NOMO-1 (cell line): ENCODE measurements at regions not wholly inside any gene's neighbourhood (a gene's known extent, or its start where the extent isn't known, plus 50 kb on each side); places are given as distances from the start of the nearest gene placed in this dataset.
A peak's percentile ranks its signal among the peaks of the same experiment; 100 is the strongest.

Source experiments
- DNase-seq, 2 experiments: peaks; one replicate each; lab custom pipeline; 2025; ENCODE audit not compliant: unreplicated experiment in 2 of 2; lab: John Stamatoyannopoulos, UW

DNA sequence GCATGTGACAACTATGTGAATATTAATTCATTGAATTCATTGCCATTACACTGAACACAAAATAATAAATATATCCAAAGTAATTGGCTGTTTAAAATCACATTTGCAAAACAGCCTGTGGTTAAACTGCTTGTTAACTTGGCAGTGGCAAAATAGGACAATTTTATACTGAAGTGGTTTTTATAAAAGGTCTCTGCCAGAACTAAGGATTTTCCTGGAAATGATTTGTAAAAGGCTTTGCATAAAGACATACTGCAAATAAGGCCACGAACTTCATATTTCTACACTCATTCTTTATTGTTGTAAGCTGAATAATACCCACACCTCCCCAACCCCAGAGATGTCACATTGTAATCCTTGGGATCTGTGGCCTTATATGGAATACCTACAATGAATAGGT is 370.3 kb upstream of the RGMB start:
- DNase-seq: no peak

DNA sequence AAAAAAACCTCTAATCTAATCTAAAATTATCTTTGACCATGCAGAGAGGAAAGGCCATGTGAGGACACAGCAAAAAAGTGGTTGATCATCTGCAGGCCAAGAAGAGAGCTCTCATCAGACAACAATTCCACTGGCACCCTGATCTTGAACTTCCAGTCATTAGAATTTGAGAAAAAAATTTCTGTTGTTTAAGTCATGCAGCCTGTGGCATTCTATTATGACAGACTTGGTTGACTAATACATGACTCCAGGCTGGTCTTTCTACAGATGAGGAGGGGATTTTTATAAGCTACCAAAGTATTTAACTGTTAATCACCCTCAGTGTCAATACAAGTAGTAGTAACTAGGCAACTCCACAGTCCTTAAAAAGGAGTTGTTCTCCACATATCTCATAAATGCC is 358.5 kb upstream of the RGMB start:
- DNase-seq: no peak

DNA sequence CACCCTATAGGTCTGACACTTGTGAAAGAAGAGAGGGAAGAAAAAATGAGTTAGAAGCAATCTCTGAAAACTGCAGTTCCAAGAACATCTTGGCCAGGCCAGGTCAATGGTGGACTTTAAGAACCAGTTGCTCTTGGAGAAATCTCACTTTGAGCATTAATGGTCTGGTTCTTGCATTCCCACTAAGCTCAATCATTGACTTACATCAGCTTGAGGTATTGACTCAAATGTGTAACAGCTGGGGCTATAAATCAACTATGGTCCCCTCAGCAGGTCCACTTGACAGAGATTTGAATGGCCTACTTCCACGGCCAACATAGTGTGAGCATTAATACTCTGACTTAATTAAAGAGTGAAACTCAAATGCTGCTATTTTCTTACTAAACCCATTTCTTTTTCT is 357.8 kb upstream of the RGMB start:
- no peak for DNase-seq

DNA sequence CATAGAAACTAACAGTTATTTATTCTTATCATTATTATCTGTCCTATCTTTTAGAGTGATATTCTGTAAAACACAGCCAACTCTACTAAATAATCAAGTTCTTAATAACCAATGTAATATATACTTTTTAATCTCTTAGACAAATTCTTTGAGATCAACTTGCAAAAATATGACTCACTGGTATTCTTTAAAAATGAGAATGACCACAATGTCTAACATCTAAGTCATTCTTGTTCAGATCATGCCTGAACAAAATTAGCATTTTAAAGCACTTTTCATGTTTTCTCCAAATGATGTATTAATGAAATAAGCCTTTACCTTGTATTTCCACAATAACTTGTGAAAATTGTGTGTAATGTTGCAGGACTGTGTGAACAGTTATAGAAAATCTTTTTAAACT is 356.9 kb upstream of the RGMB start:
- no peak for DNase-seq

DNA sequence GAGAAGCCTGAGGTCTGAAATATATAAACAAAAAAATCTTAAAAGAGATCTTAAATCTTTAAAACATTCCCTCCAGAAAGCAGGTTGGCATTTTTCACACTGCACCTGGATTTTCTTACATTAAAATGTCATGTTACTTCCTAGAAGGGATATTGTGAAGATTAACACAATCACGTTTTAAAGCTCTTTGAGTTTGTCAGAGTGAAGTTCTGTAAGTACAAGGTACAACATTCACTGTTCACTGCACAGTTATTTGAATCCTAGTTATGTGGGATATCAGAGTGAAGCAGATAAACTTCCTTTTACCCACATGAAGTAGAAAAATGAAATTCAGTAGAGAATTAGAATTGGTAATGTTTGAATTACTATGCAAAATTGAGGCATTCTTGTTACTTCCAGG is 353.6 kb upstream of the RGMB start:
- DNase-seq: no peak

DNA sequence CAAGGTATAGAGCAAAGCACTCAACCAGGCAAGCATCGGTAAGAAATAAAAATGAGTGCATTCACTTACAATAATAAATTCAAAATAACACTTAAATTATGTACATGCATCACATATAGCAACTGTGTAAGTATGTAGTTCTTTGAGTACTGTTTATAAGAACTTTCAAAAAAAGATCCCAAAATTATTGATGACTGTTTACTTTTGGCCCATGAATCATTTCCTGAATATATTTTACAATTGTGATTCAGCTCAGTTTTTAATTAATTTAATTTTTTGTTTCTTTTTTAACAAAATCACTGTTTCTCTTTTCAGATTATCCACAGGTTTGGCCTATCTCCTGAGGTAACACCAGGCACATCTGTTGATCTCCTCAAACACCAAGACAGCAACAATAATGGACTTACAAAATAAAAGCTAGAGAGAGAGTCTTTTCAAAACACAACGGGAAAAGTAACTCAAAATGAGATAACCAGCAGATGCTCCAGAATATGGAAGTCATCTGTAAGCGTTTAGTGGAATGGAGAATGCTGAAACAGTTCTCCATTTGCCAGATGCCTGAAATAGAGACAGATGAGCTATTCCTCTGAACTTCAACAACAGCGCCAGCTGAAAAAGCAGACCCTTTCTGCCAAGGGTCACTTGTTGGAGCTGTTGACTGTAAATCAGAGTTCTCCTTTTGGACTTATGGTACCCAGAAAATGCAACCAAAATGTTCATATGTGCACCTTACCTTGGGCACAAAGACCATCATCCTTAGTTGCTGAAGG is 348.6 kb upstream of the RGMB start:
- DNase-seq: no peak

DNA sequence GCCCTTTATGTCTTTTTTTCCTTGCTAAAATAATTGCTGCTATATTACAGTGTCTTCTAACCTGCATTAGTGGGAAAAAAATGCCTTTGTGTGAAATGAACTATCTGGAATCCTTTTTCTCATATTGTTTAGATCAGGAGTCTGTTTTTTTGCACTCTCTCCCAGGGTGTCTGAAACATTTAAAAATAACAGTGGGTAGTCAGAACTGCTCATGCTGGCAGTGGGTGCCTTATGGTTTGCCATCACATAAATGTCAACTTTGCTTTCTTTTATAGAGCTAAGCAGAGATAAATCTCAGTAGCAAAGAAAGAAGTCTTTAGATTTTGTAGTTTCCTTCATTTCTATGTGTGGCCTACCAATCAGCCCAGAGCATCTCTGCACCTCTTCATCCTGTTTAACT is 347.8 kb upstream of the RGMB start:
- DNase-seq: no peak

DNA sequence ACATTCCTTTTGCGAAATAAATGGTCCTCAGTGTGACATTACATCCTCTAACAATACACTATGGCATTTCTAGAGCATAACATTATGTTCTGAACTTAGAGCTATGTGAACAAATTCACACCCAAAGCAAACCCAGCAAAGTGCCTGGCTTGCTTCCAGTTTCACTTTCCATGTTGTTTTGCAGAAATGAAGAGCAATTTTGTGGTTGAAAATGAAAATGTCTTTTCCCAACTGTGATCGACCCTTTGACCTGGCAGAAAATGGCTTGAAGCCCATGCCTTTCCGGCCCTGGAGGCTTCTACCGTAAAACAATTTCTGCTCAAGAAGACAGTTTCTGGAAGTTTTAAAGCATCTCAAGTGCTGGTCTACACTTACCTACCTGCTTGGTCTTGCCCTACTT is 344.7 kb upstream of the RGMB start:
- DNase-seq: peak; percentile 73 to 87

DNA sequence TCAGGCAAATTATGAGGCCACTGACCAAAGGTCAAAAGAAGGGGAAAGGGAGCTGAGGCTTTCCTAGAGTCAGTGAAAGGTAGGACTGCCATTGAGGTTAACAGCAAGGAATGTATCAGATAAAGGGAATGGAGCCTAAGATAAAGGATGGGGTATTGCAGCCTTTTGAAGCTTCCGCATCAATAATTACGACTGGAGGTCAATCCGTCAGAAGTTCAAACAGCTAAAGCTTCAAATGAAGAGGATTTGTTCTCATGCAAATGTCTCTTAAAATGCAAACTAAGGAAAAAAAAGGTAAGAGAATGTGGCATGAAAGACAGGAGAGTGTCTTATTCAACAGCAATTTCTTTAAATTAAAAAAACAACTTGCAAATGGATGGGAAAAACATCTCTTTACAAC is 341.1 kb upstream of the RGMB start:
- DNase-seq: no peak

DNA sequence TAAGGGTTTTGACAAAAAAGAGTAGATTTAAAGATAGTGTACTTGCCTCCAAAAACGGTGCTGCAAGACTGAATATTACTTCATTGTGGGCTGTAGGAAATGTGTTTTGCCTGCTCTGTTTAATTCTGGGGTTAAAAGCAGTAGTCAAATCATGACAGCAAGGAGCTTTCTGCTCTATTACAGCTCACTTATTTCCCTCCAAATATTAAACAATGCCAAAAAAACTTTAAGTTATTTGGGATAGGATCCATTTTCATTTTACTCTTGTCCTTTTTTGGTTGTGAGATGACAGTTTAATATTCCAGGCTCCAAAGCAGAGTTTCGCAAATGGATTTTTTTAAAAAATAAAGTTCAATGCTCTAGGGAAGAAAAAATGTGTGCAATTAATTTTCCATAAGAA is 340.4 kb upstream of the RGMB start:
- DNase-seq: no peak

DNA sequence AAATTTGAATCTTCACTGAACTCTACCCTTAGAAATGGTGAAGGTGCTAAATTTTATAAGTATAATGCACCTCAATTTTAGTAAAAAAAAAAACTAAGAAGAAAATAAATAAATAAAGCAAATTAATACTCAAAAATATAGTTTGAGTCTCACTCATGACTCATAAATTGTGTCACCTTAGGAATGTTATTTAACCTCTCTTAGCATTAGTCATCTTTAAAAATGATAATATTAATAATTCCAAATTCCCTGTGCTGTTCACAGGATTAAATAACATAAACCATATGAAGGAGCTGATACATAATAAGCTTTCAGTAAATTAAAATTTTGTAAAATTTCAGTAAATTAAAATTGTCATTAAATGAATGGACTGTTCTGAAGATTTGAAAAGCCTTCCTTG is 339.8 kb upstream of the RGMB start:
- DNase-seq: no peak

DNA sequence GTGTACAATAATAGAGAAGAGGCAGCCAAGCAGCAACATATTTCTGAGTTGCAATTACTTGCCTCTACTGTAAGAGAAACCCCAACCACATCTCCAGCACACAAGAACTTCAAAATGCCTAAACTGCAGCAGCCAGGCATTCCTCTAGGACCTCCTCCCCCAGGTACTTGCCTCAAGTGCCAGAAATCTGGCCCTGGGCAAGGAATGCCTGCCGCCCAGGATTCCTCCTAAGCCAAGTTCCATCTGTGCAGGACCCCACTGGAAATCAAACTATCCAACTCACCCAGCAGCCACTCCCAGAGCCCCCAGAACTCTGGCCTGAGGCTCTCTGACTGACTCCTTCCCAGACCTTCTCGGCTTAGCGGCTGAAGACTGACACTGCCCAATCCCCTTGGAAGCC is 336.8 kb upstream of the RGMB start:
- no peak for DNase-seq

DNA sequence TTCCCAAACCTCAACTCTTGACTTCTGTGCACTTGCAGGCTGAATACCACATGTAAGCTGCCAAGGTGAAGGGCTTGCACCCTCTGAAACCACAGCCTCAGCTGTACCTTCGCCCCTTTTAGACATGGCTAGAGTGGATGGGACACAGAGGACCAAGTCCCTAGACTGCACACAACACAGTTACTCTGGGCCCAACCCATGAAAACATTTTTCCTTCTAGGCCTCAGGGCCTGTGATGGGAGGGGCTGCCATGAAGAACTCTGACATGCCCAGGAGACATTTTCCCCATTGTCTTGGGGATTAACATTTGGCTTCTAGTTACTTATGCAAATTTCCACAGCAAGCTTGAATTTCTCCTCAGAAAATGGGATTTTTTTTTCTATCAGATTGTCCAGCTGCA is 331.0 kb upstream of the RGMB start:
- no peak for DNase-seq

DNA sequence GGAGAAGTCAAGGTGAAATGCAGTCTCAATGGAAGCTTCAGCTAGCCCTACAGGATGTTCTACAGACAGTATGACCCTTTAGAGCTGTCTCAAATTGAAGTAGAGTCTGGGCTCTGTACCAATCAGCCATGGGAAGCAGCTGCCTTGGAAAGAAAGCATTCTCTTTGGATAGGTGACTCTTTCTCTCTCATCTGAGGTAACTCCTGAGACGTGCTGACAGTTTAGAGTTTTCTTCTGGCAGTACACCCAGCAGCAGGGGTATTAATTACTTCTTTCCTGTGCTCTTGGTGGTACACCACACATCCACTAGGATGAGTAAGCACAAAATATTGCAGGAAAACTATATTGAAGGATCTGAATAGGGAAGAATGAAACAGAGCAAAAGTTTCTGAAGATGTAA is 329.6 kb upstream of the RGMB start:
- no peak for DNase-seq

DNA sequence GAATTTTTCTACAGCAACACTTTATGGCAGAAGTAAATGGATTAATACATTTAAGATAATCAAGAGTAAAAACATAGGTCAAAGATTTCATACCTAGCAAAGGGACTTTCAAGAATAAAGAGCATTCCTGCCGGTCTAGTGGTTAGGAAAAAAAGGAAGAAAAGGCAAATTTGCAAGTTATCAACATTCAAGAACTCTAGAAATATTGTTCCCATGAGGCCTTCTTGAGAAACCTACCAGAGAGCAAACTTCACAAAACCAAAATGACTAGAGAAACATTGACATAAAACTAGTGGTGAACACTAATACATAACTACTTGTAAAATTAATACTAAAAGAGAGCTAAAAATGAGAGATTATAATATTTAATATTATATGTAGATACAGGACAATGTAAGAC is 320.2 kb upstream of the RGMB start:
- no peak for DNase-seq

DNA sequence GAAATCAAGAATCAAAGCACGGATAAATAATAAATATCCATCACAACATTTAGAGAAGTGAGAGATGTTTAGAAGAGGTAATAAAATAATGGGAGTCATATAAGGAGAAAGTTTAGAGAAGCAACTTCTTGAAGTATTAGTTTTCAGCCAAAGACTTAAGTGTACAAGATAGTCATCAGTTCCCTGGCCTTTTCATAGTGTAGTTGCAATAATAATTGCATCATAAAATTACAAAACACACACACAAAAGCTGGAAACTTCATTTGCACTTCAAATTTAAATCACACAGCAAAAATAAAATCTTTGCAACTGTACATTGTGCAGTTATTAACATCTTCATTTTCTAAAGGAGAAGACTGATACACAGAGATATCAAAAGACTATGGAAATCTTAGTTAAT is 319.1 kb upstream of the RGMB start:
- DNase-seq: no peak

DNA sequence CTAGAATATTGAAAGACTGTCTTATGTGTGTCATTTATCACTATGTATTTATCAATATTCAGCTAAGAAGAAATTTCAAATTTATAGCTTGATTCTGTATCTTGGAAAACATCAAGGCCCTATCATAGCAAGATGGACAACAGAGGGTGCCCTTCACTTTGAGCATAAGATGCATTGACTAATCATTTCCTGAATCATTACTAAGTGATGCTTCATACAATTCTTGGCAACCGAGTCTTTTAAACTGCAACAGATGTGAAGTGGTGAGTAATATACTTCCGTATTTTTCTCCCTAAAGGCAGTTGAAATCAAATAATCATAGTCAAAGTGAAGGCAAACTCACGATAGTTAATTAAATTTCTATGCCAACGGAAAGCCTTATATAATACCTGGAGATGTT is 318.6 kb upstream of the RGMB start:
- peak; percentile 63 to 96 for DNase-seq

DNA sequence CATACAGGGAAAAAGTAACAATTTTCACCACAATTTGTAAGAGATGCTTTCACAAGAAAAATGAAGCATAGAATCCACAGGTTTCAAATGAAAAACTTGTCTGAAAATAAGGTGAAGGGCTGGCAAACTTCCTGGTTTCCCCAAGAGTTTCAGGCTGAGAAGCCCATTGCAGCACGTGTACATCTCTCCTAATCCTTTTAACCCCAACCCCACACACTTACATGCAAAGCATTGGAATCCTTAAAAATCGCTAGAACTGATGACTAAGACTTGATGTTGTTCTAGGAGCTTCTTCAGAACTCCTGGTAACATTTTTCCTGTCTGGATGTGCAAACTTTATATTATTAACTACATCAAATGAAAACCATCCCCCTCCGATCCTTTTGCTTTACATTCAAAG is 317.8 kb upstream of the RGMB start:
- DNase-seq: no peak

DNA sequence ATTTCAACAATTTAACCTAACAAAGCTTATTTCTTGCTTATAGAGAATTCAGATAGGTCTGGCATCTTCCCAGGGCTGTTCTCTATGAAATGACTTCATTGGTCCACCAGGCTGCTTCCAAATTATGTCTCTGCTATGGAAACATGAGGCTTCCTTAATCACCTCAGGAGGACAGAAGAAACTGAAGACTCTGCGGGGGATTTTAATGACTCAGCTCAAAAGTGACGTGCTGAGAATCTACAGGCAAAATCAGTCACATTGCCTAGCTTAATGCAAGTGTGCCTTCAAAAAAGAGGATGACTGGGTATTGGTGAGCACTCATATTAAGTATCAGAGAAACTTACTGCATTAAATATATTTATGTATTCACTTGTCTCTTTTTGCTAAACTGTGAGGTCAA is 315.5 kb upstream of the RGMB start:
- DNase-seq: no peak

DNA sequence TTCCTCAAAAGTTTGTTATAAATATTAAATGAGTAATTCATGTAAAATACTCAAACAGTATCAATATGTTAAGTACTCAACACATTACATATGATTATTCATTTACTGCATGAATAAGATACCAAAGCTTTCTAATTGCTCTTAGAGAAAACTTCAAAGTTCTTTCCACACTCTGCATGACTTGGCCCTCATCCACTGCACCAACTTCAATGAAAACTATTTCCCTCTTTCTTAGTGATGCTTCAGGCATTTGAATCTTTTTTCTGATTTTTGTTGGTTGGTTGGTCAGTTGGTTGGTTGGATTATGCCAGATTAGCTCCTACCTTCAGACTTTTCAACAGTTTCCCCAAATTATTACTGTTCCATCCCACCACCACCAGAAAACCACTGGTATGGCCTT is 314.7 kb upstream of the RGMB start:
- DNase-seq: no peak

DNA sequence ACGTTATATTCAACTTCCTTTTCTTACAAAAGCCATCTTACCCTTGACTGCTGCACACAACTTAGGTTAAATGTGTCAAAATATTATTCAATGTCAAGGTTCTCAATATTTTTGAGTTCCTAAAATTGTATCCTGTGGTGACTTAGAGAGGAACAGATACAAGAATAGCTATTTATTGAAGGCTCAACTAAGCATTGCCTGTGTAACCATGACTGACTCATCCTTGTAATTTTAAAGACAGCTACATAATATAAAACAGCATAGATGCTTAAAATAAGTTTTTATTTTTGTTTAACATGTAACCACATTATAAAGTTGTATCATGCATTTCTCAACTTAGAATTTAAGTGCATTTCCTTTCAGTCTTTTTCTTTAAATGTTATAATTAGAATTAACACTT is 312.9 kb upstream of the RGMB start:
- peak; percentile 43 to 81 for DNase-seq

DNA sequence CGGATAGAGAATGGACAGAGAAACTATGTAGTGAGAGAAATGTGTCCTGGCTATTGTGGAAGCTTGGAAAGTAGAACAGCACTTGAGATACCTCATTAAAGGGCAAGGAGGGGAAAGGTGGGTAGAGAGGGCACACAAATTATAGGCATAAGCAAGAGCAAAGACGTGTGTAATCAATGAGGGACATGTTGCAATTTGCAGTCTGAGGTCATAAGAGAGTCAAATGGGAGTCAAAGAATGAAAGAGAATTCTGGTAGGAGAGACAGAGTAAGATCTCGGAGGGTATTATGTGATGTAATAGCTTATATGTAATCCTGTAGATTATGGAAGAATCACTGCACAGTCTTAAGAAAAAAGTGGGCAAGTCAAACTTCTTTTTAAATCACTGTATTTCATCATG is 312.0 kb upstream of the RGMB start:
- DNase-seq: no peak

DNA sequence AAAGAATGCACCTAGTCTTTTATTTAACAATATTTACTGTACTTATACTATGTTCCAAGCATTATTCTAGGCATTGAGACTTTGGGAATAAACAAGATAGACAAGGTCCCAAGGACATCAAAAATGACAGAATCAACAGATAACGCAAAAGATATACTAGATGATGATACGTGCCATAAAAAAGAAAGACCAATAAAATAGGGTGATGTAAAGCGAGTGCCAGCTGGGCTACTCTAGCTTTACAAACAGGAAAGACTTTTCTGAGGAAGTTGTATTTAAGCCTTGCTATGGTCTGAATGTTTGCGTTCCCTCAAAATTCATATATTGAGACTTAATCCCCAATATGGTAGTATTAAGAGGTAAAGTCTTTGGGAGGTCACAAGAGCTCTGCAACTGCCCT is 310.2 kb upstream of the RGMB start:
- DNase-seq: no peak
